NB4 (cell line): ENCODE measurements at regions not wholly inside any gene's neighbourhood (a gene's known extent, or its start where the extent isn't known, plus 50 kb on each side); places are given as distances from the start of the nearest gene placed in this dataset.

ENCODE experiments used
- DNase-seq: peaks from one replicate; pipeline ENCODE4 v3.0.0; 2010; ENCODE audit warnings: low read depth
- H3K4me3 ChIP-seq: one replicate; pipeline ENCODE4 v1.5.1; 2011; ENCODE audit warnings: mild to moderate bottlenecking, low read depth, low read length, moderate library complexity
- MYC ChIP-seq: IDR thresholded peaks from 2 replicates; pipeline ENCODE4 v1.6.1; 2011; ENCODE audit warnings: low read depth, low read length
- POLR2A ChIP-seq: IDR thresholded peaks from 2 replicates; pipeline ENCODE4 v1.6.1; 2011; ENCODE audit warnings: mild to moderate bottlenecking; ENCODE audit not compliant: insufficient read length; ENCODE audit errors: extremely low read depth
- TF ChIP-seq, protein P1 (sequence below): IDR thresholded peaks from 2 replicates; pipeline ENCODE4 v1.6.1; 2011; ENCODE audit warnings: low read depth, low read length
- TF ChIP-seq, protein P2 (sequence below): IDR thresholded peaks from one replicate; pipeline ENCODE4 v1.5.1; 2012; ENCODE audit warnings: low read depth, low read length

DNA sequence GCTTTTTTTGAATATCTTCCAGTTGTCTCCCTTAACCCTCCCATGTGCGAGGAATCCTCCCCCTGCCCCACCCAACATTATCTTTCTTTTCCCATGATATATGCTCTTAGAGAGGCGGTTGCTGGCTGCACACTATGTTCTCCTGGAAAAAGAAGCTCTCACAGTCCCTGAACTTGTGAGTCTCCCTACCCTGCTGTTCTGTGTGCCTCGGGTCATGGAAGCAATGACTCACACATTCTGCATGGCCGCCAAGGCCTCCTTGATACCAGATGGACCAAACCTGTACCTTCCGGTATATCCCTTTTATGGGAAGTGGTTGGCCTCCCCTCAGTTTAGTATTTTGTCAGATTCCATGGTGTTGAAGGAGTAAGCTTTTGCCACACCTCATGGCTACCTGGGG lies 705.4 kb downstream of the SLITRK6 start:
- TF ChIP-seq, protein P1, sequence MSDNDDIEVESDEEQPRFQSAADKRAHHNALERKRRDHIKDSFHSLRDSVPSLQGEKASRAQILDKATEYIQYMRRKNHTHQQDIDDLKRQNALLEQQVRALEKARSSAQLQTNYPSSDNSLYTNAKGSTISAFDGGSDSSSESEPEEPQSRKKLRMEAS: no peak
- TF ChIP-seq, protein P2, sequence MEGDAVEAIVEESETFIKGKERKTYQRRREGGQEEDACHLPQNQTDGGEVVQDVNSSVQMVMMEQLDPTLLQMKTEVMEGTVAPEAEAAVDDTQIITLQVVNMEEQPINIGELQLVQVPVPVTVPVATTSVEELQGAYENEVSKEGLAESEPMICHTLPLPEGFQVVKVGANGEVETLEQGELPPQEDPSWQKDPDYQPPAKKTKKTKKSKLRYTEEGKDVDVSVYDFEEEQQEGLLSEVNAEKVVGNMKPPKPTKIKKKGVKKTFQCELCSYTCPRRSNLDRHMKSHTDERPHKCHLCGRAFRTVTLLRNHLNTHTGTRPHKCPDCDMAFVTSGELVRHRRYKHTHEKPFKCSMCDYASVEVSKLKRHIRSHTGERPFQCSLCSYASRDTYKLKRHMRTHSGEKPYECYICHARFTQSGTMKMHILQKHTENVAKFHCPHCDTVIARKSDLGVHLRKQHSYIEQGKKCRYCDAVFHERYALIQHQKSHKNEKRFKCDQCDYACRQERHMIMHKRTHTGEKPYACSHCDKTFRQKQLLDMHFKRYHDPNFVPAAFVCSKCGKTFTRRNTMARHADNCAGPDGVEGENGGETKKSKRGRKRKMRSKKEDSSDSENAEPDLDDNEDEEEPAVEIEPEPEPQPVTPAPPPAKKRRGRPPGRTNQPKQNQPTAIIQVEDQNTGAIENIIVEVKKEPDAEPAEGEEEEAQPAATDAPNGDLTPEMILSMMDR: no peak
- TF ChIP-seq MYC: no peak
- no peak for TF ChIP-seq POLR2A
- DNase-seq: no peak
- H3K4me3 ChIP-seq: no peak overlapping the region

DNA sequence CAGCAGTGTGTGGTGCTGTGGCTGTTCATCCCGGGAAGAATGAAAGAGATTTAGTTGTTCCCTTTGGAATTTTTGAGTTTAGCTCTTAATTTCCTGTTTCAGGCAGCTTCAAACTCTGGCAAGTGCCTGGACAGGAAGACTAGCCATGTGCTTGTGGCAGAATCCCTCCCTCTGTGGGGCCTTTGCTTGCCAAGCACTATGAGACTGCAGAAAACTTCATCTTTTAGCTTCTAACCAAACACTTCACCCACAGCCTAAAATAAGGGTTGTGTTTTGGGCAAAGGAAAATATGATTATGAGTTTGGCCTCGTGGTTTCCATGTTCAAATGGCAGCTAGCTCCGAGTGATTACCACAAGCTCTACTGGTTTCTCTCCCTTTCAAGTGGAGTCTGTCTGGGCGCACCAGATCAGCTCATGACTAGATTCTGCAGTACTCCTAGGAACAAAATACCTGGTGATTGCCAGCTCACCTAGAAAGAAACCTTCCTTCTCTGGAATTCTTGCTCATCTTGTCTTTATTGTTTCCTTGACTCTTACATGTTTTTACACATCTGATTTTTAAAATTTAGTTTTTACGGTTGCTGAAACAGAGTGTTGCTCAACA lies 707.5 kb downstream of the SLITRK6 start:
- no peak for DNase-seq
- TF ChIP-seq MYC (no peak), POLR2A (no peak)
- TF ChIP-seq, protein P1: no peak
- TF ChIP-seq, protein P2: no peak
- H3K4me3 ChIP-seq: no peak overlapping the region

DNA sequence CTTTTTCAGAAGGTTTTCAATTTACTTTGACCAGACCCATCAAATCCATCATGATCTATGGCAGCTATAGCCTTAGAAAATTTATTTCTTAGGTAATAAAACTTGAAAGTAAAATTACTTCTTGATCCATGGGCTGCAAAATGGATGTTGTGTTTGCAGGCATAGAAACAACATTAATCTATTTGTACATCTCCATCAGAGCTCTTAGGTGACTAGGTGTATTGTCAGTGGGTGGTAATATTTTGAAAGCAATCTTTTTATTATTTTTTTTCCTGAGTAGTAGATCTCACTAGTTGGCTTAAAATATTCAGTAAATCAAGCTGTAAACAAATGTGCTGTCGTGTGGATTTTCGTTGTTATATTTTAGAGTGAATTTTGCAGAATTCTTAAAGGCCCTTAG lies 710.0 kb downstream of the SLITRK6 start:
- no peak for DNase-seq
- H3K4me3 ChIP-seq: no peak overlapping the region
- TF ChIP-seq, protein P1: no peak
- no peak for TF ChIP-seq MYC
- TF ChIP-seq, protein P2: no peak
- TF ChIP-seq POLR2A: no peak

DNA sequence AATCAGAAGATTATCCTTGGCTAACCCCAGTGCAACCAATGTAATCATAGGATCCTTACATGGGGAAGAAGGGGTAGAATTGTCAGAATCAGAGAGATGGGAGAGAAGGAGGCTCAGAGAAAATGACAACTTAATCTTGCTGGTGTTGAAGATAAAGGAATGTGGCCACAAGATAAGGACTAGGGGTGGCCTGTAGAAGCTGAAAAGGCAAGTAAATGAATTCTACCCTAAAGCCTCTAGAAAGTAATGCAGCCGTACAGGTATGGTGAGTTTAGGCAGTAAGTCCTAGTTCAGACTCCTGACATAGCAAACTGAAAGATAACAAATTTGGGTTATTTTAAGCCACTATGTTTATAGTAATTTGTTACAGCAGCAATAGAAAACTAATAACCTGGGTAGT lies 718.5 kb downstream of the SLITRK6 start:
- H3K4me3 ChIP-seq: no peak overlapping the region
- TF ChIP-seq, protein P2: no peak
- TF ChIP-seq MYC (no peak), POLR2A (no peak)
- TF ChIP-seq, protein P1: no peak
- DNase-seq: no peak

DNA sequence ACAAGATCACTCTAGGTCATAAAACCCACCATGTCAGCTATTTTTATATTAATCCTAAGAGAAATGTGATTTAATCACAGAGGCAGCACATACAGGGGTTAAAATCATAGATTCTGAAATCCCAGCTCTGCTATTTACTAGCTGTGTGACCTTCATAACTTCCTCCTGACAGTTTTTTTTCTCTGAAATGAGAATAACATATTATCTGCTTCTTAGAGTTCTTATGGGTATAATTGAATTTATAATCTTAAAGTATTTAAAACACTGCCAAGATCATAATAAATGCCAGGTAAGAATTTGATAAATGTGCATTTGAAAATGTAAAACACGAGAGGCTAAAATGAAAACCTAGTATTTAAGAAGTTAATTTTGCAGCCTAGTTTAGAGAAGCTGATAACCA lies 722.9 kb downstream of the SLITRK6 start:
- no peak for DNase-seq
- H3K4me3 ChIP-seq: no peak overlapping the region
- TF ChIP-seq MYC: no peak
- TF ChIP-seq, protein P1: no peak
- TF ChIP-seq POLR2A: no peak
- TF ChIP-seq, protein P2: no peak
